ENCODE measurements at regions not wholly inside any gene's neighbourhood (a gene's known extent, or its start where the extent isn't known, plus 50 kb on each side); places are given as distances from the start of the nearest gene placed in this dataset.

DNA sequence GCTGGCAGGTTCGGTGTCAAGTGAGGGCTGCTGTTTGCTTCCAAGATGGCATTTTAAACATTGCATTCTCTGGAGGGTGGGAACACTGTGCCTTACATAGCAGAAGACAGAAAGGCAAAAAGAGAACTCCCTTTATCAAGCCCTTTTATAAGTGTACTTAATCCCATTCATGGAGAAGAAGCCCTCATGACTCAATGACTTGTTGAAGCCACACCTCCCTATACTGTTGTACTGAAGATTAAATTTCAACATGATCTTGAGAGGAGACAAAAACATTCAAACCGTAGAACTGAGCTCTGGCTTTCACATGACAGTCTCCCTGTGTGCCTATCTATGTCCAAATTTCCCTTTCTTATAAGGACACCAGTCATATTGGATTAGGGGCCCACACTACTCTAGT is 443.4 kb upstream of the CDIN1 start:
- no peaks in the 10 kb centered on the region for H4K20me1 ChIP-seq (ENCODE audit: control insufficient read depth, insufficient read depth, insufficient read length)
- no peak overlapping the region for H2AK5ac ChIP-seq (ENCODE audit: insufficient read length, low read length)
- no peaks in the 10 kb centered on the region for H3K79me2 ChIP-seq (ENCODE audit: insufficient read depth, low read length)
- no peaks in the 10 kb centered on the region for H3K79me1 ChIP-seq (ENCODE audit: insufficient read depth, low read depth, low read length, poor library complexity, severe bottlenecking)
- Mint-ChIP-seq H3K4me1 (peaks cover 4 to 5% of the 10 kb centered on the region in 2 experiments; a peak in 2 of 4 replicates), H3K9me3 (peaks cover 0 to 5% of the 10 kb centered on the region in 2 experiments; a peak in 1 of 5 replicates), H3K36me3 (ENCODE audit: insufficient read depth in 1 of 3, low read depth in 3 of 3) (no peaks in the 10 kb centered on the region), H3K27me3 (ENCODE audit: low read depth) (no peaks in the 10 kb centered on the region), H3K27ac (no peak overlapping the region), H3K4me3 (no peak overlapping the region)
- H3K4me2 ChIP-seq (ENCODE audit: insufficient read depth, insufficient read length, low read length): no peak overlapping the region
- H3K14ac ChIP-seq (ENCODE audit: insufficient read depth, low read length): no peak overlapping the region
- H2BK20ac ChIP-seq (ENCODE audit: low read depth, low read length, poor library complexity, severe bottlenecking): no peak overlapping the region
- H2BK120ac ChIP-seq (ENCODE audit: low read depth, low read length, poor library complexity, severe bottlenecking): no peak overlapping the region
- H4K91ac ChIP-seq (ENCODE audit: insufficient read length, low read depth, low read length): no peak overlapping the region
- no peak overlapping the region for H3K4ac ChIP-seq (ENCODE audit: low read depth, low read length)
- no peak overlapping the region for H3K56ac ChIP-seq (ENCODE audit: insufficient read length, low read depth, low read length)
- no peak overlapping the region for H3K23ac ChIP-seq (ENCODE audit: insufficient read length, low read depth, low read length)
- WGBS (ENCODE audit: extremely low coverage, insufficient read length, low lambda C conversion rate): no CpG with 5 or more reads among the region's 2 CpGs
- no peak overlapping the region for H3K27ac ChIP-seq (ENCODE audit: insufficient read length, low read depth, low read length)
- H2BK15ac ChIP-seq (ENCODE audit: low read depth, low read length): no peak overlapping the region
- no peak overlapping the region for H4K8ac ChIP-seq (replicated peaks; ENCODE audit: insufficient read length, low read depth, low read length)
- H3K9ac ChIP-seq (ENCODE audit: extremely low read depth, insufficient read length, low read length): no peak overlapping the region
- no peaks in the 10 kb centered on the region for H3K27me3 ChIP-seq (ENCODE audit: insufficient read depth, low read length)
- no peak overlapping the region for H2BK12ac ChIP-seq (ENCODE audit: insufficient read length, low read depth, low read length)
- H2BK5ac ChIP-seq (ENCODE audit: insufficient read length, low read length): no peak overlapping the region
- H2AFZ ChIP-seq (ENCODE audit: low read length): no peak overlapping the region
- H3K18ac ChIP-seq (ENCODE audit: insufficient read length, low read depth, low read length): no peak overlapping the region
- H3K23me2 ChIP-seq (ENCODE audit: insufficient read length, low read depth, low read length, poor library complexity, severe bottlenecking): no peaks in the 10 kb centered on the region
- H3T11ph ChIP-seq (ENCODE audit: low read length): no peak overlapping the region
- DNase-seq: no peak
- TF ChIP-seq, protein P1, sequence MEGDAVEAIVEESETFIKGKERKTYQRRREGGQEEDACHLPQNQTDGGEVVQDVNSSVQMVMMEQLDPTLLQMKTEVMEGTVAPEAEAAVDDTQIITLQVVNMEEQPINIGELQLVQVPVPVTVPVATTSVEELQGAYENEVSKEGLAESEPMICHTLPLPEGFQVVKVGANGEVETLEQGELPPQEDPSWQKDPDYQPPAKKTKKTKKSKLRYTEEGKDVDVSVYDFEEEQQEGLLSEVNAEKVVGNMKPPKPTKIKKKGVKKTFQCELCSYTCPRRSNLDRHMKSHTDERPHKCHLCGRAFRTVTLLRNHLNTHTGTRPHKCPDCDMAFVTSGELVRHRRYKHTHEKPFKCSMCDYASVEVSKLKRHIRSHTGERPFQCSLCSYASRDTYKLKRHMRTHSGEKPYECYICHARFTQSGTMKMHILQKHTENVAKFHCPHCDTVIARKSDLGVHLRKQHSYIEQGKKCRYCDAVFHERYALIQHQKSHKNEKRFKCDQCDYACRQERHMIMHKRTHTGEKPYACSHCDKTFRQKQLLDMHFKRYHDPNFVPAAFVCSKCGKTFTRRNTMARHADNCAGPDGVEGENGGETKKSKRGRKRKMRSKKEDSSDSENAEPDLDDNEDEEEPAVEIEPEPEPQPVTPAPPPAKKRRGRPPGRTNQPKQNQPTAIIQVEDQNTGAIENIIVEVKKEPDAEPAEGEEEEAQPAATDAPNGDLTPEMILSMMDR (conservative IDR thresholded peaks at IDR 0.05): no peak
- H3K9me3 ChIP-seq (ENCODE audit: control insufficient read depth, low read depth, low read length): no peaks in the 10 kb centered on the region
- no peak overlapping the region for H4K5ac ChIP-seq (ENCODE audit: insufficient read length, low read depth, low read length)
- H3K4me1 ChIP-seq (ENCODE audit: insufficient read depth, low read length): no peaks in the 10 kb centered on the region

Data from H9 (cell line).